Vagina (tissue), 2 donors: ENCODE measurements at regions not wholly inside any gene's neighbourhood (a gene's known extent, or its start where the extent isn't known, plus 50 kb on each side); places are given as distances from the start of the nearest gene placed in this dataset.

Experiments
- DNase-seq, 2 donors: peaks; one replicate each; pipeline ENCODE4 v3.0.0-alpha.2; 2017; ENCODE audit errors: extremely low spot score in 2 of 2
- H3K27ac ChIP-seq: fragments of 200-600 bp; sonication (generic); one replicate; pipeline ENCODE4 v1.5.1; 2019
- H3K27me3 ChIP-seq: fragments of 200-600 bp; sonication (generic); one replicate; pipeline ENCODE4 v1.5.1; 2019
- H3K36me3 ChIP-seq, 2 donors: fragments of 200-600 bp; sonication (generic); one replicate each; pipeline ENCODE4 v1.5.1; 2017 to 2019
- H3K4me1 ChIP-seq: fragments of 200-600 bp; sonication (generic); one replicate; pipeline ENCODE4 v1.5.1; 2019
- H3K4me3 ChIP-seq, 2 donors: fragments of 200-600 bp; sonication (generic); 1 replicate in 1 of 2; 2 replicates in 1 of 2; pipeline ENCODE4 v1.5.1; 2016 to 2019
- H3K9me3 ChIP-seq: fragments of 200-600 bp; sonication (generic); one replicate; pipeline ENCODE4 v1.5.1; 2019
- POLR2A ChIP-seq, 2 donors: fragments of 450-650 bp; IDR thresholded peaks; one replicate each; pipeline ENCODE4 v1.6.1; 2017; ENCODE audit warnings: antibody characterized with exemption in 2 of 2, mild to moderate bottlenecking in 2 of 2, moderate library complexity in 2 of 2
- POLR2AphosphoS5 ChIP-seq, 2 donors: sonication (generic); formaldehyde crosslinking; IDR thresholded peaks; one replicate each; pipeline ENCODE4 v1.9.0; 2017; ENCODE audit warnings: antibody characterized with exemption in 2 of 2, mild to moderate bottlenecking in 2 of 2, low read depth in 1 of 2; ENCODE audit not compliant: insufficient read depth in 1 of 2
- intact Hi-C: fragments of 100-400 bp; cut with DNase I; formaldehyde crosslinking; loops from one replicate; pipeline ENCODE4 v1.15.1; 2023
- TF ChIP-seq, protein P1 (sequence below), 3 experiments: fragments of 450-650 bp in 2 of 3; fragments of 200-600 bp in 1 of 3; sonication (generic) in 1 of 3; IDR thresholded peaks; one replicate each; pipeline ENCODE4 v1.5.1; 2017 to 2019; ENCODE audit warnings: antibody characterized with exemption in 3 of 3, mild to moderate bottlenecking in 2 of 3, moderate library complexity in 2 of 3

DNA sequence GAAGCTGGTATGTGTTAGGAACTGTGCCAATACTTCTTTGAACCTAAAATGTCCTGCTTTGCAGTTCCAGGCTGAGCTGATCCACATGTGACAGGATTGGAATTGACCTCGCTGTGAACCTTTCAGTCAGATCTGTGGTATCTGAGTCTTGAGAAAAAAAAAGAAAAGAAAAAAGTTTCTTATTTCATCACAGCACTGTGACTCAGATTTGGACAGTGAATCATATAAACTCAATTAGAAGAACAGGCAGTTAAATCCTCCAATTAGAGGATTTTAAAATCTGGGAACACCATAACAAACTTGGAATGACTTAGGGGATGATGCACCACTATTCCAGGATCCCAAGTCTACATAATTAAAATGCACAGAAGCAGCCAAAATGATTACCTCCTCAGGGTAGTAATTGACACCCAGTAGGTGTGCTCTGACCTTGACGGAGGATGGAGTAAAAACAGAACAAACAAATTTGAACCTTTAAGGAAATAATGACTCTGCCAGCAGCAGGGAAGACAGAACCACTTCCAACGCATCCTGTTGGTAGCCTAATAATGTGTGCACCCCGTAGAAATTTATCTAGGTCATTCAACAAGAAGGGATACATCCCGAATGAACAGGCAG, 57.8 kb upstream of the RAI14 start:
- peaks cover 13% of the 10 kb centered on the region for H3K4me1 ChIP-seq
- intact Hi-C loops, result no loop called here
- no peaks in the 10 kb centered on the region for H3K27me3 ChIP-seq
- no peaks in the 10 kb centered on the region for H3K36me3 ChIP-seq
- peak; percentile 36 to 69 for TF ChIP-seq POLR2AphosphoS5 (IDR thresholded peaks at IDR 0.05; ENCODE audit: insufficient read depth in 1 of 2, low read depth in 1 of 2)
- TF ChIP-seq, protein P1, sequence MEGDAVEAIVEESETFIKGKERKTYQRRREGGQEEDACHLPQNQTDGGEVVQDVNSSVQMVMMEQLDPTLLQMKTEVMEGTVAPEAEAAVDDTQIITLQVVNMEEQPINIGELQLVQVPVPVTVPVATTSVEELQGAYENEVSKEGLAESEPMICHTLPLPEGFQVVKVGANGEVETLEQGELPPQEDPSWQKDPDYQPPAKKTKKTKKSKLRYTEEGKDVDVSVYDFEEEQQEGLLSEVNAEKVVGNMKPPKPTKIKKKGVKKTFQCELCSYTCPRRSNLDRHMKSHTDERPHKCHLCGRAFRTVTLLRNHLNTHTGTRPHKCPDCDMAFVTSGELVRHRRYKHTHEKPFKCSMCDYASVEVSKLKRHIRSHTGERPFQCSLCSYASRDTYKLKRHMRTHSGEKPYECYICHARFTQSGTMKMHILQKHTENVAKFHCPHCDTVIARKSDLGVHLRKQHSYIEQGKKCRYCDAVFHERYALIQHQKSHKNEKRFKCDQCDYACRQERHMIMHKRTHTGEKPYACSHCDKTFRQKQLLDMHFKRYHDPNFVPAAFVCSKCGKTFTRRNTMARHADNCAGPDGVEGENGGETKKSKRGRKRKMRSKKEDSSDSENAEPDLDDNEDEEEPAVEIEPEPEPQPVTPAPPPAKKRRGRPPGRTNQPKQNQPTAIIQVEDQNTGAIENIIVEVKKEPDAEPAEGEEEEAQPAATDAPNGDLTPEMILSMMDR (IDR thresholded peaks at IDR 0.05), result no peak
- H3K27ac ChIP-seq, result peak overlapping the region; percentile 58
- no peaks in the 10 kb centered on the region for H3K9me3 ChIP-seq
- no peak for DNase-seq
- no peak overlapping the region for H3K4me3 ChIP-seq

DNA sequence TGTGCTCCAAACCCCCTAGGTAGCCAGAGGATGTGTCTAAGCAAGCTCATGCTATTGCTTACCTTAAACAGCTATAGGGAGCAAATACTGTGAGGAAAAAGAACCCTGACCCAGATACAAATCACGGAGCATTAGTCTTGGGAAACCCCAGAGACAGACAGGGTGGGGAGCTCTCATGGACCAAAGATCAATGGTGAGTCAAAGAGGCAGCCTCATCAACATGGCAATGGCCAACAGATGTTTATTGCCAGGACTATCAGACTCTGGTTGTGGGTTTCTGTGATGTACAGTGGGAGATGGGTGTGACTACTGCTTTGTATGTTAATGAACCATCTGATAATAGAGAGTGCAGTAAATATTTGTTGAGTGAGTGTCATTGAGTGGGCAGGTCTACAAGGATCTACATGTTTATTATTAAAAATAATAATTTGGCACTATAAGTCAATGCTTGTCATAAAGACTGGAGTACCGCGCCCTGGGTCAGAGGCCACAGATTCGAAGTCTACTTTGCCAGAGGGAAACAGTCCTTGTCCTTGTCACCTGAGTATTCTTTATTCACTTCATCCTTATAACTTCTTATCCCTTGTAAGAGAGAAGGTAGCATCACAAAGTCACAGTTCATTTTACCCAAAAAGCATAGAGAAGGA, 56.5 kb upstream of the RAI14 start:
- no peaks in the 10 kb centered on the region for H3K9me3 ChIP-seq
- peaks cover 13% of the 10 kb centered on the region for H3K4me1 ChIP-seq
- DNase-seq, result no peak
- H3K4me3 ChIP-seq, result no peak overlapping the region
- H3K27ac ChIP-seq, result no peak overlapping the region
- intact Hi-C loops, result no loop called here
- TF ChIP-seq, protein P1 (IDR thresholded peaks at IDR 0.05), result no peak
- TF ChIP-seq POLR2AphosphoS5 (IDR thresholded peaks at IDR 0.05; ENCODE audit: insufficient read depth in 1 of 2, low read depth in 1 of 2) (no peak), POLR2A (IDR thresholded peaks at IDR 0.05) (no peak)
- H3K27me3 ChIP-seq, result no peaks in the 10 kb centered on the region
- H3K36me3 ChIP-seq, result no peaks in the 10 kb centered on the region

DNA sequence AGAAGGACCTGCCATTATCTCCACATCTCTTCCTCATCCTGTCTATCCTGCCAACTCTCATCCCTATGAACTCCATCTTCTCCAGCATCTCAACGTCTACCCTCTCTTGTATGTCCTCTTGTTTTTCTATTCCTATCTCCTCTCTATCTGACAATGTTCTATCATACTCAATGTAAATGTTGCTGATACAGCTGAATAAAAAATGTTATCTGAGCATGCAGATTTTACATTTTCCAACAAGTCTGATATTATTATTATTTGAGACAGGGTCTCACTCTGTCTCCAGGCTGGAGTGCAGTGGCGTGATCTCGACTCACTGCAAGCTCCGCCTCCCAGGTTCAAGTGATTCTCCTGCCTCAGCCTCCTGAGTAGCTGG, 56.0 kb upstream of the RAI14 start:
- no peak for DNase-seq
- intact Hi-C loops, result no loop called here
- Histone ChIP-seq H3K4me3 (no peak overlapping the region), H3K9me3 (no peaks in the 10 kb centered on the region), H3K27me3 (no peaks in the 10 kb centered on the region), H3K4me1 (peaks cover 13% of the 10 kb centered on the region), H3K27ac (no peak overlapping the region), H3K36me3 (no peaks in the 10 kb centered on the region)
- TF ChIP-seq, protein P1 (IDR thresholded peaks at IDR 0.05), result no peak

DNA sequence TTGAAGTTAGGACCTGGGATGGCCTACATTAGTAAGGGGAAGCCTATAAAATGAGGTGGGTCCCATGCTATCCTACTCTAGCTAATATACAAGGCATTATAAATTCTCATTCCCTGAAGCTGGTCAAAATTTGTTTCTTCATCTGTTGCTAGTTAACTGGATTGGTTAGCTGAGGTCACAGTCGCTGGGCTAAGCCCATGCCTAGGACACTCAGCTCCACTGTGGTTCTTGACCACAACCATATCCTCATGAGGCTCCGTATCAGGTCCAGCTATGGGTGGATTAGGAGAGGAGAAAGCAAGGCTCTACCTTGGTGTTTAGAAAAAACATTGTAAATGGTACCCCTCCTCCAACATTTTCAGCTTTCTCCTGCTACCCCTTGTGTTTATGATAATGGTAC, 52.8 kb upstream of the RAI14 start:
- Histone ChIP-seq H3K27ac (no peak overlapping the region), H3K27me3 (no peaks in the 10 kb centered on the region), H3K36me3 (no peaks in the 10 kb centered on the region), H3K4me1 (peaks cover 7% of the 10 kb centered on the region), H3K9me3 (no peaks in the 10 kb centered on the region), H3K4me3 (no peak overlapping the region)
- intact Hi-C loops, result no loop called here
- no peak for TF ChIP-seq POLR2AphosphoS5 (IDR thresholded peaks at IDR 0.05; ENCODE audit: insufficient read depth in 1 of 2, low read depth in 1 of 2)
- TF ChIP-seq, protein P1 (IDR thresholded peaks at IDR 0.05), result no peak
- TF ChIP-seq POLR2A (IDR thresholded peaks at IDR 0.05), result no peak
- no peak for DNase-seq

DNA sequence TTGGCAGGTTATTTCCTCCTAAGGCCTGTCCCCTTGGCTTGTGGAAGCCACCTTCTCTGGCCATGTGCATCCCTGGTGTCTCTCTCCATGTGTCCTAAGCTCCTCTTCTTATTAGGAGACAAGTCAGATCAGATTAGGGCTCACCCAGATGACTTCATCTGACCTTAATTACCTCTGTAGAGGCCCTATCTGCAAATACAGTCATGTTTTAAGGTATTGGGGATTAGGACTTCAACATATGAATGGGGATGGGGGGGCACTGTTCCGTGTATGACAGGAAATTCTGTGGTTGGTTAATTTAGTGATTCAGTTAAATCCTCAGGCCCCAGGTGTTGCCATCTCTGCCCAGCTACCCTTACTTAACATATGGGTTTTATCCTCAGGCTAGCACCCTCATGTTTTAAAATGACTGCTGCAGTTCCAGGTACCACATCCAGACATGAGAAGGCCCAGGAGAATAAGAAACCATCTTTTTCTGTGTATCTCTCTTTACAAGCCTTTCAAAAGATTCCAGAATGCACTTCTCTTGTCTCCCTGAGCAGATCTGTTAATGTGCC, 51.9 kb upstream of the RAI14 start:
- Histone ChIP-seq H3K9me3 (no peaks in the 10 kb centered on the region), H3K27ac (no peak overlapping the region), H3K27me3 (no peaks in the 10 kb centered on the region), H3K36me3 (no peaks in the 10 kb centered on the region), H3K4me3 (no peak overlapping the region), H3K4me1 (peaks cover 15% of the 10 kb centered on the region)
- TF ChIP-seq POLR2A (IDR thresholded peaks at IDR 0.05) (no peak), POLR2AphosphoS5 (IDR thresholded peaks at IDR 0.05; ENCODE audit: insufficient read depth in 1 of 2, low read depth in 1 of 2) (no peak)
- TF ChIP-seq, protein P1 (IDR thresholded peaks at IDR 0.05), result no peak
- no peak for DNase-seq
- intact Hi-C loops, result no loop called here
